GM18951 (cell line): ENCODE measurements at regions not wholly inside any gene's neighbourhood (a gene's known extent, or its start where the extent isn't known, plus 50 kb on each side); places are given as distances from the start of the nearest gene placed in this dataset.
"Not testable (repeated sequence)": the region's sequence is repeated elsewhere in the genome, so short reads cannot be mapped to it uniquely, and the experiment has no call there.

Source experiments
- POLR2A ChIP-seq: IDR thresholded peaks from 4 replicates; pipeline ENCODE4 v1.6.1; 2011; ENCODE audit warnings: mild to moderate bottlenecking; ENCODE audit not compliant: insufficient read length, insufficient read depth; ENCODE audit errors: extremely low read depth
- in situ Hi-C: fragments of 300-500 bp; cut with MboI; formaldehyde crosslinking; loops from one replicate; pipeline ENCODE4 v1.12.0; 2022; ENCODE audit warnings: low sequenced_read_pairs, mixed read lengths, inconsistent platforms; ENCODE audit not compliant: unreplicated experiment

DNA sequence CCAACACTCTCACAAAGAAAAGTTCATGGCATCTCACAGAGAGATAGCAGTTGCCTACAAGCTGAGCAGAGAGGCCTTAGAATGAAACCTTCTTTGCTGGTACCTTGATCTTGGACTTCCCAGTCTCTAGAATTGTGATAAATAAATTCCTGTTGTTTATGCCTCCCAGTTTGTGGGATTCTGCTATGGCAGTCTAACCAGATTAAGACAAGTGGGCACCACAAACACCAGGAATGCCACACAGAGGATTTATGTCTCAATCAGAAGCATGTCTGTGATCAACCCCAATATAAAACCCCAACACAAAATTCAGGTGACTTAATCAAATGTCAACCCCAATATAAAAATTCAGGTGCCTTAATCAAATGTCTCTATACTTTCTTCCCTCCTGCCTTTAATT is 581.3 kb downstream of the XPNPEP1 start:
- no peak for TF ChIP-seq POLR2A
- in situ Hi-C loops = no loop called here

DNA sequence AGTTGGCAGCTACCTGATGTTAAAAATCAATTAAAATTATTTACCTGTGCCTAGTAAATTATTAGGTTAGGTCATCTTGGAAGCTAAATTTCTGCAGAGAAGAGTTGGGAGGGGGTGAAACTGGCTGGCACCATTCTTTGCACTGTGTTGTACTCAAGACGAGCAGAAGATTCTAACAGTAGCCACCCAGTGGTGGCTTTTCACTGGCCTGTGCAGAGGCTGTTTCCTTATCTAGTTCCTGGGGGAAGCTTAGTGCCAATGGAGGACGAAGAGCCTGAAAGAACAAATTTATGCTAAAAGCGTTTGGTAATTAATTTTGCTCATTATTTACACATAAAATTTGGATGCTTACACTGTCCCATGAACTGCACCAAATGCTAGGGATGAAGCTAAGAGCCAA is 595.3 kb downstream of the XPNPEP1 start:
- no peak for TF ChIP-seq POLR2A
- in situ Hi-C loops = no loop called here

DNA sequence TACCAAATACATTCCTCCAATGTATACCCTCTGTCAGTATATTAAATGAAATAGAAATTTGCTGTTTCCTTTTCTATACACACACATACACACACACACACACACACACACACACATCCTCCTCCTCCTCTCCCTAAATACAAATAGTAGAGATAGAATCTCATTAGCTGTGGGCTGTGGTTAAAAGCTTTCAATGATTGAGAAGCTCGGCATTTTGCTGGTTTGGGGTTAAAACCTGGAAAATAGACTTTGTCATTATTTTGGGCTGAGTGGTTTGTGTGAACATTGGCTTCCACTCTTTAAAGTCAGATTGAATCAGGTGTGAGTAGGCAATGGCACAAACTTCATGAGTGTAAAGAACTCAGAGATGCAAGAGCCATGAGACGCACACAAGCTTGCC is 596.0 kb downstream of the XPNPEP1 start:
- no peak for TF ChIP-seq POLR2A
- in situ Hi-C loops = no loop called here

DNA sequence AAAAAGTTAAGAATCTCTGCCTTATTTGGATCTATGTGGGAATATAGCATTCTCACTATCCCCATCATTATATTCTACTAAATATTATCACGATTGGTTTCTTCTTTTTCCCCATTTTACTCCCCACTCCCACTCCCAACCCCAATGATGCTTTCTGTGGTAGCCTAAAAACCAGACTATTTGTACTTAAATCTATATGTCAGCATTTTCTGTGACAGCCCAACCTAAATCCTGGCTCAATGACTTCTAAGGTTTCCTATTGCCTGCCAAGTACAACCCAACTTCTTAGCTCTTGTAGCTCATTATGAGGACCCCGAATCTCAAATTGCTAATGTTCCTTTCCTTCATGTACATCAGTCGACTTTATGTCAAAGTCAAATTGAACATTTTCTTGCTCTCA is 598.6 kb downstream of the XPNPEP1 start:
- in situ Hi-C loops = no loop called here
- TF ChIP-seq POLR2A = no peak

DNA sequence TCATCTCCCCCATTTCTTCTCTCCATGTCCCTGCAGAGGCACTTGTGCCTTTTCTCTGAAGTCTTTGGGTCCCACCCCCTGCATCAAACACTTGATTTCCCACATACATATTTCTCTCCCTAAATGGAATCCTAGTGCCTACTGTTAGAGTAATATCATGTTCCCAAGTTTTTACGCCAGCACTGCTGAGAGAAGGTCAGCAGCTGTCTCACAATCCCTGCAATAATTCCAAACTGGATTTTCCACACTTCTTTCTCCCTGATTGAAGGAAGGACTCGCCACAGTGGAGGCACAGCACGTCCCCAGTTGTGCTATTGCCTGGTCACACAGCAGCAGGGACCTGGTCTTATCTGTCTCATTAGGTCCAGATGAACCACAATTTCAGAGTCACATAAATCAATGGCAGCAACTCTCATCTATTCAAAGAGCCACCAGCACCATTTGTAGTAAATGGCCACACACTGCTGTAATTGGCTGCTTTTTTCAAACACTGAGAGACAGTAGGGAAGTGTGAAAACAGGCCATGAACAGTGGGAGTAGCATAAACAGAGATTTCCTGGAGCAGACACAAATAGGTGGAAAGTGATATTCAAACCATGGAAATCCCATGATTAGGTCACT is 605.5 kb downstream of the XPNPEP1 start:
- in situ Hi-C loops = no loop called here
- no peak for TF ChIP-seq POLR2A

DNA sequence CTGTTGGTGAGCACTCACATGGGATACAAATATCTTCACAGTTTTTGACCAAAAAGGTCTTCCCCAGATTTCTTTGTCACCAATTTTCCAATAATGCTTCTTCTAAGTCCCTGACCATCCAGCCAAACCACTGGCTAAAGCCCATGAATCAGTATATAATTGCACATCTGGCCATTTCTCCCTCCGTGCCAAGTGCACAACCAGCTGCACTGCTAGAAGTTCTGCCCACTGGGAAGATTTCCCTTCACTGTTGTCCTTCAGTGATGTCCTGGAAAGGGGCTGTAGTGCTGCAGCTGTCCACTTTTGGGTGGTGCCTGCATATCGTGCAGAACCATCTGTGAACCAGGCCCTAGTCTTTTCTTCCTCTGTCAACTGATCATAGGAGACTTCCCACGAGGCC is 609.3 kb downstream of the XPNPEP1 start:
- in situ Hi-C loops = not testable (repeated sequence)

DNA sequence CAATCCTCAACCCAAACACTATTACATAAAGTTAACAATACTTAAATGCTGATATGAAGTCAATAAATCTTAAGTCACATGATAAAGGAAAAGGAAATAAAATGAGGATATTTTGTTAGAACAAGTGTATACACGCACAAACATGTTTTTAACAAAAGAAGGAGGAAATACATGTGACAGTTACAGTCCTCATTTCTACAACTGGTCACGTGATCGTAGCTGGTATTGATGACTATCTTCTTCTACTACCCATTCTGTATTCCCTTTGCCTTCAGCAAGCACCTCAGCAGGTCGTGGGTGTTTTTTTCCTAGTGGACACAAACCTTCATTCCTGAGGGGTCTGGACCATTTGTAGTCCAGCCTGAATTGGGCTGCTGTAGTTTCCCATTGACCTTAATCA is 610.8 kb downstream of the XPNPEP1 start:
- in situ Hi-C loops = not testable (repeated sequence)

DNA sequence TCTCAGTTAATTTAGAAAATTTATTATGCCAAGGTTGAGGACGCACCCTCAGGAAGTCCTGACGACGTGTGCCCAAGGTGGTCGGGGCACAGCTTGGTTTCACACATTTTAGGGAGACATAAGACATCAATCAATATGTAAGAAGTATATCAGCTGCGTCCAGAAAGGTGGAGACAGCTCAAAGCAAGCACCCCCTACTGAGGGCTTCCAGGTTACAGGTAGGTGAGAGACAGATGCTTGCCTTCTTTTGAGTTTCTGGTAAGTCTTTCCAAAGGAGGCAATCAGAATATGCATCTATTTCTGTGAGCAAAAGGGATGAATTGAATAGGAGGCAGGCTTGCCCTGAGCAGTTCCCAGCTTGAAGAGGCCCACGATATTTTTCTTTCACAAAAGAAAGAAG is 614.3 kb downstream of the XPNPEP1 start:
- in situ Hi-C loops = no loop called here
- TF ChIP-seq POLR2A = no peak

DNA sequence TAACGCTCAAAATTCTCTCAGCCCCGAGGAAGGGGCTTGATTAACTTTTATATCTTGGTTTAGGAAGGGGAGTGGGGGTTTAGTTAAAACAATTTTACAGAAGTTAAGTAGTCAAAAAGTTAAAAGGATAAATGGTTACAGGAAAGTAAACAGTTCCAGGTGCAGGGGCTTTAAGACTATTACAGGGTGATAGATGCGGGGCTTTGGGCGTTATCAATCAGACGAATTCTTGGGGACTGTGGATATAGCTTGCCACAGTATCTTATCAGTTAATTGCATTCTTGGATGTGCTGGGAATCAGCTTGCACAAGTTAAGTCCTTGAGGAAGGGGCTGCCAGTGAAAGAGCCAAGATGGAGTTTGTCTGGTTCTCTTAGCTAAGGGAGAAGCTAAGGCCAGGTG is 616.2 kb downstream of the XPNPEP1 start:
- in situ Hi-C loops = not testable (repeated sequence)

DNA sequence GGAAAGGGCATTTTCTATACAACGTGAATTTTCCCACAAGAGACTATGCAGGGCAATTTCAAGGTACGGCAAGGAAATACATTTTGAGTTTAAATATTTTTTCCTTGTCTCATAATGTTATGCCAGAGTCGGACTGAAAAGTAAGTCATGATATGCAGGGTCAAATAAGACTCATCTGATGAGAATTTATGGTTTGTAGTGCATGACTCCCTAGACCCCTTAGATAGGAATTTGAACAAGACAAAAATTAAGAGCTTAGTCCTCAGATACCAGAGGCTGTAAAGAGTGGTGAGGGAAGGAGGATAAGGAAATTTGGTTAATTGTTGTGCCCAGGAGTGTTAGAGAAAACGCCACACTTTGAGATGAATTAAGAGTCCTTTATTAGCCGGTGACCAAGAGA is 616.6 kb downstream of the XPNPEP1 start:
- TF ChIP-seq POLR2A = no peak
- in situ Hi-C loops = no loop called here

DNA sequence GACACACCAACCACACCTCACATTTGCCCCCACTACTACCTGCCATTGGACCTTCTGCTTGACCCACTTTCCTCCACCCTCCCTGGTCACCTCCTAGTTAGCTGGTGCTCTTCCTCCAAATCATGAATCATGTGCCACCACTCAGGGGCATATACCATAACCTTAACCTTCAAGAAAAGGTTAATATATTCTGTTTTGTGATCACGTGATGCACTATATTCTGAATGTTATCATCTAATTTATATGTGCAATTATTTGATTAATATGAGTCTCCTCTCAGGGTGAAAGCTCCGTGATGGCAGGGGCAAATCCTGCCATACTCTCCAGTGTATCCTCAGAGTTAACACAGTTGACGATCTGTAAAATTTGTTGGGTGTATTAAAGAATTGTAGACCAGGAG is 635.5 kb downstream of the XPNPEP1 start:
- in situ Hi-C loops = no loop called here
- TF ChIP-seq POLR2A = no peak

DNA sequence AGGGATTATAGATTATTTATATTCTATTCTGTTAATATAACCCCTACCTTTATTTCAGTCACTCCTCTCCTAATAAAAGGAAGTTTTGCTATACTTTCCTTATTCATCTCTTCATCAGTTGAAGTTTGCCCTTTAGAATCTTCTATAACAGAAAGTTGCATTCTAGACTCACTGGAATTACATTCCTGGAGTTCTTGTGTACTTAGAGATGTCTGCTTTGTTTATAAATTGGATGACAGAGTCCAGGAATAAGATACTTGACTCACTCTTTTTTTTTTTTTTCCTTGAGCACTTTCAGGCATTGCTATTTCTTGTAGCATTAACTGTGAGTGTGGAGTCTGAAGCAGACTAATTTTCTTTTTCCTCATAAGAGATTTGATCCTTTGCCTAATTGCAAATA is 640.8 kb downstream of the XPNPEP1 start:
- in situ Hi-C loops = no loop called here
- no peak for TF ChIP-seq POLR2A

DNA sequence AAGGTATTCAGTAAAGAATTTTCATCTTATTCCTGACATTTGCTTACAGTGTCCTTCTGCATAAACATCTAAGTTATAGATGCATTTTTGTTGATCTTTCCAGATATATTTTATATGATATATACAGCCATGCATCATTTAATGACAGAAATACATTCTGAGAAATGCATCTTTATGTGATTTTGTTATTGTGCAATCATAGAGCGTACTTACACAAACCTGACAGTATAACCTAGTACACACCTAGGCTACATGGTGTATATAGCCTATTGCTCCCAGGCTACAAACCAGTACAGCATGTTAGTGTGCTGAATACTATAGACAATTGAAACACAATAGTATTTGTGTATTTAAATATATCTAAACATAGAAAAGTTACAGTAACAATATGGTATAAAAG is 642.0 kb downstream of the XPNPEP1 start:
- in situ Hi-C loops = no loop called here
- no peak for TF ChIP-seq POLR2A

DNA sequence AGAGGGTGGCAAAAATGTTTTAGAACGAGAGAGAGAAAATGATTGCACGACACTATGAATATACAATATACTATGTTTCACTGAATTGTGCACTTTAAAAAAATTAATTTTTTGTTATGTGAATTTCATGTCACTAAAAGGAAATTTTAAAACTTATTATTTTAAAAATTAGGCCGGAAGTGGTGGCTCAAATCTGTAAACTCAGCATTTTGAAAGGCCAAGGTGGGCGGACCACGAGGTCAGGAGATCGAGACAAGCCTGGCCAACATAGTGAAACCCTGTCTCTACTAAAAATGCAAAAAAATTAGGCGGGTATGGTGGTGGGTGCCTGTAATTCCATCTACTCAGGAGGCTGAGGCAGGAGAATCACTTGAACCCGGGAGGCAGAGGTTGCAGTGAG is 642.5 kb downstream of the XPNPEP1 start:
- in situ Hi-C loops = no loop called here
- no peak for TF ChIP-seq POLR2A

DNA sequence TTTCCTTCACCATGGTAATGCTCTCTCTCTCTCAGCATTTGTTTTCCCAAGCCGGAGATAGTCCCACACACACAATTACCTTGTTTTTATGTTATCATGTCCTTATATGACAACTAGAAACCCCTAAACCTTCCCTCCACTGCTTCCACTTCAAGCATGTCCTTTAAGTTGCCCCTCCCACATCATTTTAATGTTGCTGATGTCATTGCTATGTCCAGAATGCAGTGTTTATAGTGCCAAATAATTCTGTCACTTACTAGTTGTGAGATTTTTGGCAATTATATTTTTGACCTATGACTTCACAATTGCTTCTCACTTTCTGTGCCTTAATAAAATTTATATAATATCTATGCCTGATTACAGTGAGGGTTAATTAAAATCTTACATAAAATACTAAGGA is 645.9 kb downstream of the XPNPEP1 start:
- no peak for TF ChIP-seq POLR2A
- in situ Hi-C loops = no loop called here

DNA sequence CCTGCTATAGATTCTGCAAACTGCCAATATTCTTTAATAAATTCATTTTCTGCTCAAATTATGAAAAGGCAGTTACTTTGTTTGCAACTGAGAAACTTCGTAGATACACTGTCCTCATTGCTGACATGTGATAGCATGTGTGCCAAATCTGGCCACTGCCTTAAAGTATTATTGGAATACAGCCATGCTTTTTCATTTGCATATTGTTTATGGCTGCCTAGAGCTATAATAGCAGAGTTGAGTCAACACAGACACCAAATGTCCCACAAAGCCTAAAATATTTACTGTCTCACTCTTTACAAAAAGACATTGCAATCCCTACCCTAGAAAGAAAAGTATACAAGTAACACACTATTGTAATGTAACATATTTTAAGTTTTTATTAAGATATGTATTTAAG is 647.4 kb downstream of the XPNPEP1 start:
- in situ Hi-C loops = no loop called here
- TF ChIP-seq POLR2A = no peak

DNA sequence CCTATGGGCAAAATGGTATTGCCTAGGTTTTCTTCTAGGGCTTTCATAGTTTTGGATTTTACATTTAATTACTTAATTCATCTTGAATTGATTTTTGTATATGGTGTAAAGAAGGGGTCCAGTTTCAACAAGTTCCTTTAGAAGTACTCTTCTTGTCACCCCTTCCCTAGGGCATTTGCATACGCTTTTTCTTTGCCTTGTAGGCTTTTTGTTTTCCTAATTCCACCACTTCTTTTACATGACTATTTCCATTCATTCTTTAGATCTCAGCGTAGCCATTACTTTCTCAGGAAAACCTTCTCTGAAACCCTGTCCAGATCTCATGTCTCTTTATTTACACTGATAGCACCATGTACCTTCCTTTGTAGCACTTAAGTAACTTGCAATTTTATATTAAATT is 648.6 kb downstream of the XPNPEP1 start:
- no peak for TF ChIP-seq POLR2A
- in situ Hi-C loops = no loop called here
